C4-2B (cell line): ENCODE measurements at regions not wholly inside any gene's neighbourhood (a gene's known extent, or its start where the extent isn't known, plus 50 kb on each side); places are given as distances from the start of the nearest gene placed in this dataset.

ENCODE experiments used
- ZFX ChIP-seq: fragments of 450-650 bp; IDR thresholded peaks from 2 replicates; pipeline ENCODE4 v1.6.1; 2017
- TF ChIP-seq, protein P1 (sequence below): fragments of 450-650 bp; conservative IDR thresholded peaks from 2 replicates; pipeline ENCODE4 v1.5.1; 2017; ENCODE audit warnings: mild to moderate bottlenecking

DNA sequence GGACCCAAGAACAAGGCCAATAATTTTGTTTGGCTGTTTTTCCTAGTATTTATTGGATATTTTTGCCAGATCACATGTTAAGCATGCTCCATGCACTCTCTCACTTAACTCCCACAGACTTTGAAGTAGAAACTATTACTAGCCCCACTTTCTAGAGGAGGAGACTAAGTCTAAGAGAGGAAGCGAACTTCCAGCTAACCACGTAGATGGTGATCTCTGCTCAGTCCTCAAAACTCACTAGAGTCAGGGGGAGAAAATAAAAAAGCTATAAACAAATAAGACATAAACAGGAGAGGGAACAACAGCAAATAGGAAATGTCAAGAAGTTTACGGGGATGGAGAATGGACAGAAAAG, 481.0 kb upstream of the PROK2 start:
- TF ChIP-seq, protein P1, sequence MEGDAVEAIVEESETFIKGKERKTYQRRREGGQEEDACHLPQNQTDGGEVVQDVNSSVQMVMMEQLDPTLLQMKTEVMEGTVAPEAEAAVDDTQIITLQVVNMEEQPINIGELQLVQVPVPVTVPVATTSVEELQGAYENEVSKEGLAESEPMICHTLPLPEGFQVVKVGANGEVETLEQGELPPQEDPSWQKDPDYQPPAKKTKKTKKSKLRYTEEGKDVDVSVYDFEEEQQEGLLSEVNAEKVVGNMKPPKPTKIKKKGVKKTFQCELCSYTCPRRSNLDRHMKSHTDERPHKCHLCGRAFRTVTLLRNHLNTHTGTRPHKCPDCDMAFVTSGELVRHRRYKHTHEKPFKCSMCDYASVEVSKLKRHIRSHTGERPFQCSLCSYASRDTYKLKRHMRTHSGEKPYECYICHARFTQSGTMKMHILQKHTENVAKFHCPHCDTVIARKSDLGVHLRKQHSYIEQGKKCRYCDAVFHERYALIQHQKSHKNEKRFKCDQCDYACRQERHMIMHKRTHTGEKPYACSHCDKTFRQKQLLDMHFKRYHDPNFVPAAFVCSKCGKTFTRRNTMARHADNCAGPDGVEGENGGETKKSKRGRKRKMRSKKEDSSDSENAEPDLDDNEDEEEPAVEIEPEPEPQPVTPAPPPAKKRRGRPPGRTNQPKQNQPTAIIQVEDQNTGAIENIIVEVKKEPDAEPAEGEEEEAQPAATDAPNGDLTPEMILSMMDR: no peak
- TF ChIP-seq ZFX: no peak
